Cardiac septum (tissue), 1 donor: ENCODE measurements at regions not wholly inside any gene's neighbourhood (a gene's known extent, or its start where the extent isn't known, plus 50 kb on each side); places are given as distances from the start of the nearest gene placed in this dataset.
"Not testable (repeated sequence)": the region's sequence is repeated elsewhere in the genome, so short reads cannot be mapped to it uniquely, and the experiment has no call there.

Source experiments
- DNase-seq: peaks from one replicate; pipeline ENCODE4 v3.0.0-alpha.2; 2020; ENCODE audit warnings: low spot score
- intact Hi-C: fragments of 100-400 bp; cut with DNase I; formaldehyde crosslinking; loops from one replicate; pipeline ENCODE4 v1.14.0; 2022
- donor health status: DM: no; HTN: no; CAD: no.

DNA sequence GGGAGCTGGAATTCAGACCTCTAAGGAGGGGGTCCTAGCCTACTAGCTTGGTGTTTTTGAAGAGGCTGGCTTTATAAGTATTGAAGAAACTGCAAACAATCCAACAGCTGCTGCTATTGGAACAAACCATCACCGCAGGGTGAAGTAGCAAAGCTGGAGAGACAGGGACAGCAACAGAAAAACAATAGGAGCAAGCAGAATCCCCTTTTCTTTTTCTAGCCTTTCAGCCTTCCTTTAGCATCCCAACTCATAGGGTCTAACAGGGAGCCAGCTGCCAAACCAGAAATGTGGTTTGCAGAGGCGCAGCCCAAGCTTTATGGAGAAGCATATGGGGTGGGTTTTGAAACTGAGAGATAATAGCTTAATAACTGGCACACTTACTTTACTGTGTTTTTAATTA lies 106.2 kb upstream of the CHMP2B start:
- DNase-seq: no peak
- intact Hi-C loops: no loop called here

DNA sequence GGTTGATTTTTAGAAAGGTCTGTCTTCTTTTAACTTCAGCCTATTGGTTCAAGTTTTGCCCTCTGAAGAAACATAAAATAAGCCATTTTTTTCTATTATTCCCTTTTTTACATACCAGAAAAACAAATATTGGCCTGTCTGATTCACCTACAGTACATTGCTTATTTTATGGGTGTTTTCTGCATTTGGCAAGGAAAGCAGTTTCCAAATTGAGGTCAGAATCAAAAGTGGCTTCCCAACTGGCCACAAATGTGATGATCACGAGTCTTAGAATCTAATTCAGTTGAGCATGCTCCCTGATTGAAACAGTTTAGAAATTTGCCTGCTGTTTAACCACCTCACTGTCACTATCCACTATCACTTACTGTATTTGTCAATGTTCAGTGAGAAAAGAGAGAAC lies 106.9 kb upstream of the CHMP2B start:
- intact Hi-C loops: no loop called here
- DNase-seq: no peak

DNA sequence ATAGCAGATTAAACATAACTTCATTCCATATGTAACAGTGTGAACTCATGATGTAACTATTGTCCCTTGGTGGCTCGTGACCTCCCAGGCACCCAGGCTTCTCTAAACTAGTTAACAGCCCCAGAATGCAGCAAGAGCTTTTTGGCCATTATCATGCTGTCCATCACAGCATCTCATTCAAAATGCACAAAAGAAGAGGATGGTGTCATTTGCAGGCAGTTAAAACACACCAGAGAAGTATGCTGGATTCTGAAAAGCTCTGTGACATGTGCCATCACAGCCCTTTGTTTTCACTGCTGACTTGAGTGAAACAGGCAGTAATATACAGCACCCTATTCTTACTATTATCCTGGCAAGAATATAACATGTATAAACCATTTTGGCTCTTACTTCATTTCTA lies 117.6 kb upstream of the CHMP2B start:
- no peak for DNase-seq
- intact Hi-C loops: no loop called here

DNA sequence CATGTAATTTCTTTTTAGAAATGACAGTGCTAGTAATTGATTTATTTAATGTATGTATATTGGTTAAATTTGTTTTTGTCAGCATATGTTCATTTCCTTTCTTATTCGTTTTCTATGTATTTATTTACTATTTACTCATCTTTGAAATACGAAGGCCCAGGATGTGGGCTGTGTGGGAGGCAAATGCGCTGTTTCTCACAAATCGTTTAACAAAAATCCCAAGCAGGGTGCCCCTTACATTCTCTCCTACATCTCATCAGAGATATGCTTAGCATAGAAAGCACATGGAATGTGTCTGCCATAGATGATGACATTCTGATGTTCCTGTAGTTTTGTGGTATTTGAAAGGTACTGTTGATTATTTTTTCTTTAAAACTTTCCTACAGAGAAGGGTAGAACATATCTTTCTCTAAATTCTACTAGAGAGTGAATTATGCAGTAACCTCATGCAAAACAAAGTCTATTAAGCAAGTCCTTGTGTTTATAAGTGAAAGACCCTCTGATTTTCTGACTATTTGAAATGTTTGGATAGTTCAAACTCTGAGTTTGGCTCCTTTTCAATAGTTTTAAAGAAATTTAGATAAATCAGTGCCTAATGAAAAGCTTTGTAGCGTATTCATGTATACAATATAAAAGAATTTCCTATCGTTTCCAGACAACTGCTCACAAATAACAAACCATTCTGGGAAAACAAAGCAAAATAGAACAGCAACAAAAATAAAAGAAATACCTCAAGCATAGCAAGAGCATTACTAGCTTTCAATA lies 111.1 kb upstream of the VGLL3 start:
- intact Hi-C loops: no loop called here
- DNase-seq: no peak

DNA sequence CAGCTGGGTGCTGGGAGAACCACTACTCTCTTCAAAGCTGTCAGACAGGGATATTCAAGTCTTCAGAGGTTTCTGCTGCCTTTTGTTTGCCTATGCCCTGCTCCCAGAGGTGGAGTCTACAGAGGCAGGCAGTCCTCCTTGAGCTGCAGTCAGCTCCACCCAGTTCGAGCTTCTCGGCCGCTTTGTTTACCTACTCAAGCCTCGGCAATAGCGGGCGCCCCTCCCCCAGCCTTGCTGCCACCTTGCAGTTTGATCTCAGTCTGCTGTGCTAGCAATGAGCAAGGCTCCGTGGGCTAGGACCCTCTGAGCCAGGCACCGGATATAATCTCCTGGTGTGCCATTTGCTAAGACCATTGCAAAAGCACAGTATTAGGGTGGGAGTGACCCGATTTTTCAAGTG lies 106.8 kb upstream of the VGLL3 start:
- DNase-seq, intact Hi-C loops: not testable (repeated sequence)

DNA sequence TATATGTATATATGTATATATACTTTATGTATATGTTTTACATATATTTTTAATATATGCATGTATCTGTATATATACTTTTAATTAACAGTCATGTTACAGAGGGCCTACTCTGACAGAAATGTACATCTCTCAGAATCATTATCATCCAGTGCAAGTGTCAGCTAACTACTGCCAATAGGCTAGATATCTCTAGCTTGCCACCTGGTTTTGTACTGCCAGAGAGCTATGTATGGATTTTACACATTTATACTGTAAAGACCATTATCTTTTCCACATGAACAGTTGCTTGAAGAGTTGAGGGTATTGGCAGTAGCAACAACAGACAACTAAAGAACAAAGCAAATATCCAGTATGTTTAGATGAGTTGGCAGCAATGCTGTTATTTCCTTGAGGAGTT lies 99.7 kb upstream of the VGLL3 start:
- no peak for DNase-seq
- intact Hi-C loops: no loop called here

DNA sequence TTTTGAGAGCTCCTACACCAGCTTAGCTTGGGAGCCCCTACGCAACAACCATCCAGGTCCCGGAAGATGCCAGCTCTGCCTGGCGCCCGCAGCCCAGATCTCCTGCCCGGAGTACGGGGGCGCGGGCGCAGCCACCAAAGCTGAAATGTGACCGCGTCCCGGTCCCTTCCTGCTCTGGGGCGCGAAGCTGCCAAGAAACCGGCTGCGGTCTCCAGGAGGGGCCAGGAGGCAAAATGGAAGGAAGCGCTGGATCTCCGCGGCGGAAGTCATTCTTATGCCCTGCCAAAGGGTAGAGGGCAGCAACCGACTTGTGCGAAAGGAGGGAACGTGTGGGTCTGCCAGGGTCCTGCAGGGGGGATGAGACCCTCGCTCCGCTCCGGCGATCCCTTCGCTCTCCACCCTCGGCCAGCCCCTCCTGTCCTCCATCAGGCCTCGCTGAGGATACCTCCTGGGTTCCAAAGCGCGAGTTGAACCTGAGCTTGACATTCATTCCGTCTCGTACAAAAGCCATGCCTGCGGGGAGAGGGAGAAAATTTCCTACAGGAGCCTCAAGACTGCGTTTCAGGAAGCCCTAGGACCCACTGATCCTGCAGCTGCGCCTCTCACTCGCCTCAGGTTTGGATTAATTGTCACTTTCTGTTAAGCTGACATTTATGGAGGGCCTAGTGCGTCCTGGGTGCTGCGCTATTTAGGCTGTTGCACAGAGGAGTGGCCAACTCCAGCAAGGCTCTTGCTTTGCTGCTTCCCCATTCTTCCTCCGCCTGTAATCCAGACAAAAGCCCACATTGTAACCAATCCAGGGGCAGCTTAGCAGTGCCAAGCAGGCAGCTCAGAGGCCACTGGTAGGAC lies 98.3 kb upstream of the VGLL3 start:
- DNase-seq: peak; percentile 77
- intact Hi-C loops: loop anchor here (5.0 kb wide), 1 partner anchor 97 kb away; the partner anchor contains the start of gene VGLL3

DNA sequence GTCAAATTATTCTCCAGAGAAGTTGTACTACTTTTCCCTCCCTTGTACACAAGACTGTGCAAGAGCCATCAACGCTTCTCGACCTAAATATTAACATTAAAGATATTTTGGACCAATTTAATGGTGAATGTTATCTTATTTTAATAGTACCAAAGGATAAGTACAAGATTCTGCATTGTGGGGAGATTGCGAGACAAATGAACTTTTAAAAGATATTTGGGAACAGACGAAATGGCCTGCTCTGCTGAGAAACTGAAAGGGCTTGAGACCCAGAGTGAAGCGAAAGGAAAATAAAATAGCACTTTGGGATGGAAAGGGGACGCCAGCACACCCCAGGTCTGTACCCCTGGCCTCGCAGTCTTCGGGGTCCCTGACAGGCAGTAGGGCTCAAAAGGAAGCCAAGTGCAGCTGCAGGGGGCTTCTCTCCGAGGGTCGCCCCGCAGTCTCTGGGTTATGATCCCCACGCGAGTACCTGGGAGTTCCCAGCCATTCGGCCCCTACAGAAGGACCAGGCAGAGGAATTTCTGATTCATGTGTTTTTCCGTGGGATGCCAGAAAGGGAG lies 97.6 kb upstream of the VGLL3 start:
- intact Hi-C loops: loop anchor here (5.0 kb wide), 1 partner anchor 96 kb away; the partner anchor contains the start of gene VGLL3
- no peak for DNase-seq

DNA sequence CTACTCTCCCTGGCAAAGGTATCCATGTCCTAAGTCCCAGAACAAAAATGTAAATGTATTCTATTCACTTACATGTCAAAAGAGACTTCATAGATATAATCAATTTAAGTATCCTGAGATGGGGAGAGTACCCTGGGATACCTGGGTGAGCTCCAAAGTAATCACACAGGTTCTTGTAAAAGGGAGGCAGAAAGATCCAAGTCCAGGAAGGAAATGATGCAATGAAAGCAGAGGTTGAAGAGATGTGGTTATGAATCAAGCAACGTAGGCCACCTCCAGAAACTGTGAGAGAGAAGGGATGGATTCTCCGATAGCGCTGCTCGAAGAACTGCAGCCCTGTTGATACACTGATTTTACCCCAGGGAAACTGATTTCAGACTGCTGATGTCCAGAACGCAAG lies 93.9 kb upstream of the VGLL3 start:
- intact Hi-C loops: loop anchor here (5.0 kb wide), 1 partner anchor 93 kb away; the partner anchor contains the start of gene VGLL3
- no peak for DNase-seq

DNA sequence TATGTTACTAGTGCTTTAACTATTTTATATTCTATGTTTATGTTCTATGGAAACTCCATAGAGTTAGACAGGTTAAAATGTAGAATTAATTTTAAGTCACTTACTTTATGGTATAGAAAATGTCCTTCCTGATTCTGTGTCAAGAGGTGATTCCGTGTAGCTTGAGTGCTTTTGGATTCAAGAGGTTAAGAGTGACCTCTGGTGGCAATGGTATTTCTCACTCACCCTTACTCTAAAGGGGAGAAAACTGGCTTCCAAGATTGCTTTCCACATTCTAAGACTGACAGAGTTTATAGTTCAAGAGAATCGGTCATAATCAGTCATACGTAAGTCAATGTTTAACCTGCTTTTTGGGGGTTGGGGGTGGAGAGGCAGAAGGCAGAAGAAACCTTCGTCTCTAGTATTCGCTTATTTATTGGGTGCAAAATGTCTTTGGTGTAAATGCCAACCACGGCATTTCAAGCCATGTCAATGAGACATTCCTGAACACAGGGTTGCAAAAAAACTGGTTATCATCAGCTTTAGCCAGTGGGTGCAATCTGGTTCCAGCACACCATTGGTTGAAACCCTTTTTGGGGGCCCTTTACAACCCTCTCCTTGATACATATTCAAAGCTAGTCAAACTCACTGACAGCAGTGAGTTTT lies 92.0 kb upstream of the VGLL3 start:
- no peak for DNase-seq
- intact Hi-C loops: loop anchor here (2.0 kb wide), 1 partner anchor 310 kb away; no protein-coding TSS in a partner anchor

DNA sequence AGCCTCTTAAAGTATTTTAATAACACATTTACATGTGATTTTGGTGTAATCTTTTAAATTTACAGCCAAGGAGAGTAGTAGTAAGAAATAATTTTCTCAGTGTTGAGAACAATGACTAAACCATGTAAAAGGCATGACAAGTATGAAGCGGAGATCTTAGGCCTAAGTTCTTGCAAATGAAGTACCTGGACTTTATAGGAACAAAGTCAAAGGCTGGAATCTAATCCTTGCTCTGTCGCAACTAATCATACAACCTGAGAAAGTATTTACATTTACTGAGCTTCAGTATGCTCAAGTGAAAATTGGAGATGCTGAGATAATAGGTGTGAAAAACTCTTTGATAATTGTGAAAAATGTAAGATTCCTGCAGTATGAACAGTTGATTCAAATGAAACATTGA lies 86.4 kb upstream of the VGLL3 start:
- intact Hi-C loops: no loop called here
- DNase-seq: no peak

DNA sequence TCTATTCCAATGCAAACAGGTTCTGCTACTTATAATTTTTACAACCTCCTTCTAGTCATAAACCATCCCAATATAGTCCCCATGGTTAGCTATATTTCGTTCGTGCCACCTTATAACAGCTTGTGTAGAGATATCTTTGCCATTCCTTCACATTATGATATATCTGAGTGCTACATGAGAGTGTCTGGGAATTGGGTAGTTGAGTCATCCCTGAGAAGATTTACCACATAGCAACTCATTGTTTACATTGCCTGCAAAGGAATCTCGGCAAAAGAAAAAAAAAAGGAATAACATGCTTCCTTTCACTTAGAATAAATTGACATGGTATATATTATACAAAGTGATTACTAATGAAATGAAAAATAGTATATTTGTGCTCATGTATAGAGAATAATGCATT lies 86.0 kb upstream of the VGLL3 start:
- DNase-seq: no peak
- intact Hi-C loops: no loop called here

DNA sequence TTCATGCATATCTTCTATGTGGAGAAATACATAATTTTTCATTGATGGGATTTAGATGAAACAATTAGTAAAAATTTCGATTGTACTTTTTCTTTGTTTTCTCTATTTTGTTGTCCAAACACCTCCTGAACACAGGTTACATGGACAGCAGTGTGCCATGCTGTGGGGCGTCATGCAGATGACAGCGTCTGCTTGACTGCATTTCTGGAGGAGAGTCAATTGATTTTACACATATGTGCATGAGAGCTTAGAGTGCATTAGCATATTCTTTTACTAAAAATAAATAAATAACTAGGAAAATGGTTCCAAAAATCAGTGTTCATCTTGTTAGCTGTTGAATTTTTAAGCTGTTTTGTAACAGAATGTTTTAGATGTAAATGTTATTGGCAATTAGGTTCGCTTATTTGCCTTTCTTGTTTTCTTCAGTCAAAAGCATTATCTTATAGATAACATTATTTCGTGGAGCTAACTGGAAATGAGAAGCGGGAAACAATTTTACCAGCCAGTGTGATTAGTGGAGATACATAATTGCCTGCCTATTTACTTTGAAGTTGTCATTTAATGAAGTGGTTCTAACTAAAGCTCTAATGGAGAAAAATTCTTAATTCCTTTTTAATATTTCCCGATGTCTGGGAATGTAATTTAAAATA lies 82.7 kb upstream of the VGLL3 start:
- intact Hi-C loops: no loop called here
- no peak for DNase-seq

DNA sequence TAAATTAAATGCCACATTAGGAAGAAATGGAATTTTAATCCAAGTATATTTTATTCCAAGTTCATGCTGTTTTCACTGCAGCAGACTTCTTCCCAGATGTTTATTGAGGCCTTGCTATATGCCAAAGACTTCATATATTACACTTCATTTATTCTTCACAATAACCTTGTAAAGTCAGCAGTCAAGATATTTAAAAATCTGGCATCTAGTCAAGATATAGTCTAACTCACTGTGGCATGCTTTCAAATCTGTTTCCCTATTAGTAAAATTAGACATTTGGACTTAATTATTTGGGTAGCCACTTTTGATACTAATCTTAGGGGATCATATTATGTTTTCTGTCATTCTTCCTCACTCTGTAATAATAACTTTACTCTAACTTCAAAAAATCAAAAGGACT lies 81.5 kb upstream of the VGLL3 start:
- DNase-seq: no peak
- intact Hi-C loops: no loop called here

DNA sequence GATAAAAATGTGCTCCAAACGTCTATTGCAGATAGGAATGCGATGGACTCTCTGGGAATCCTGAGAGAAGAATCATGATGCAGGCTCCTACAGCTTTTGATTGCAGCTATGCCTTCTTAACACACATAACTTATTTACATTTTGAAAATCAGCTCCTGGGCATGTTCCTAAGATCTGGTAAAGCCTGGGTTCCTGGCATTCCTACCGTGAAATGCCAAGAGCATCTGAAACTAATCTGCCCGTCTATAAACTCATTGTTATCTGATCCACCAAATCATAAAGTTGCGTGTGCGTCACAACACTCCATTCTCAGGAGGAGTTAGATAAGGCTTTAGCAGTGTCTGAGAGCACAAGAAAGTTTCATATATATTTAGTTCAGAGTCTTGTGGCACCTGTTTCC lies 79.0 kb upstream of the VGLL3 start:
- intact Hi-C loops: no loop called here
- no peak for DNase-seq

DNA sequence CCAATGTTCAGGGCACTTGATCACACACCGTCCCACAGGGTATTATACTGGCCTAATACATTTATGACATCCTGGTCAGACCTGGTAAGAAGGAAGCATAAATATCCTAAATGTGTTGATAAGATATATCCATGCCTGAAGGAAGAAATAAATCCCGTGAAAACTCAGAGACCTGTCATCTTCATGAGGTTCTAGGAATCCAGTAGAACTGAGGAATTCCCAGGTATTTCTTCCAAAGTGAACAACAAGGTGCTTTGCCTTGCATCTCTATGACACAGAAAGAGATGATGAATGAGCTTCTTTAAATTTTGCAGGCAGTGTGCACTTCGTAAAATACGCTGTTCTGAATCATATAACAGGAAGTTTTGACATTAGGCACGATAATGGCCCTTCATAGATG lies 78.1 kb upstream of the VGLL3 start:
- DNase-seq: no peak
- intact Hi-C loops: no loop called here

DNA sequence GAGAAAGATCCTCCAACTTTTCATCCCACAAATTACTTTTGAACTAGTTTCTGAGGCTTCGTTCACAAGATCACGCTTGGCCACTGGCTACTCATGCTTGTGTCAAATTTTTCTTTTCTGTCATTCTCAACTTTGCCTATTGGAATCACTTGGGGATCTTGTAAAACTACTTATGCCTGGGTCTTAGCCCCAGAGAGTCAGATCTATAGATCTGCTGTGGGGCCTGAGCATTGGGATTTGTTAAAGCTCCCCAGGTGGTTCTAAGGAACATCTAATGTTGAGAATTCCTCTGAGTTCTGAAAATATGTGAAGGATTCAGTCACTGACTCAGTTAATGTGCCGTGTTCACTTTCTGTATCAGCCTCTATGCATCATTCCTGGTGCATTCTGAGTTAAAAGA lies 71.7 kb upstream of the VGLL3 start:
- no peak for DNase-seq
- intact Hi-C loops: no loop called here

DNA sequence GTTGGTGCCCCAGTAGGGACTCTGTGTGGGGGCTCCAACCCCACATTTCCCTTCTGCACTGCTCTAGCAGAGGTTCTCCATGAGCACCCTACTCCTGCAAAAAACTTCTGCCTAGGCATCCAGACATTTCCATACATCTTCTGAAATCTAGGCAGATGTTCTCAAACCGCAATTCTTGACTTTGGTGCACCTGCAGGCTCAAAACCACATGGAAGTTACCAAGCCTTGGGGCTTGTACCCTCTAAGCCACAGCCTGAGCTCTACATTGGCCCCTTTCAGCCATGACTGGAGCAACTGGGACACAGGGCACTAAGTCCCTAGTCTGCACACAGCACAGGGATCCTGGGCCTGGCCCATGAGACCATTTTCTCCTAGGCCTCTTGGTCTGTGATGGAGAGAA lies 66.5 kb upstream of the VGLL3 start:
- intact Hi-C loops: no loop called here
- no peak for DNase-seq

DNA sequence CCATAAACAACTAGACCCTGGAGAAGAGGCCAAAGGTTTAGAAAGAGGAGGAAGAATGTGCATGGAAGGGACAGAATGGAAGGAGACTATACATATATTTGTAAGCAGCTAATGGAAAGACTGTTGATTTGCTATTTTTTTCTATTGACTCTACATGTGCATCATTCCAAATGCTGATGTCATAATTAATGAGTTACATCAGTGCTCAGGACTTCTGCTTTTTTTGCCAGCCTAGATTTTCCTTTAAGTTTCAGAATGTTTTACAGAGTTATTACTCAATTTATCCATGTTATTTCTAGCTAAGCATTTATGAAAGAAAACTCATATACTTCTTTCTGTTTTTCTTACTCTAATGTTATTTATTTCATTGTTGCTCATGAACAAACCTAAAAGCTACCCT lies 62.6 kb upstream of the VGLL3 start:
- DNase-seq: no peak
- intact Hi-C loops: no loop called here
